Left ventricle myocardium superior (tissue), 1 donor: ENCODE measurements at regions not wholly inside any gene's neighbourhood (a gene's known extent, or its start where the extent isn't known, plus 50 kb on each side); places are given as distances from the start of the nearest gene placed in this dataset.

Experiments used
- ATAC-seq: fragments of 200-7000 bp; cut with Tn5 transposase; one replicate; pipeline ENCODE4 v1.9.1; 2020; ENCODE audit warnings: mild to moderate bottlenecking, moderate library complexity
- DNase-seq: peaks from one replicate; pipeline ENCODE4 v3.0.0-alpha.2; 2020
- intact Hi-C: fragments of 100-400 bp; cut with micrococcal nuclease; formaldehyde crosslinking; loops from one replicate; pipeline ENCODE4 v1.11.0; 2022
- donor health status: DM: no; HTN: yes; CAD: no; lungs with severe emphysema.

DNA sequence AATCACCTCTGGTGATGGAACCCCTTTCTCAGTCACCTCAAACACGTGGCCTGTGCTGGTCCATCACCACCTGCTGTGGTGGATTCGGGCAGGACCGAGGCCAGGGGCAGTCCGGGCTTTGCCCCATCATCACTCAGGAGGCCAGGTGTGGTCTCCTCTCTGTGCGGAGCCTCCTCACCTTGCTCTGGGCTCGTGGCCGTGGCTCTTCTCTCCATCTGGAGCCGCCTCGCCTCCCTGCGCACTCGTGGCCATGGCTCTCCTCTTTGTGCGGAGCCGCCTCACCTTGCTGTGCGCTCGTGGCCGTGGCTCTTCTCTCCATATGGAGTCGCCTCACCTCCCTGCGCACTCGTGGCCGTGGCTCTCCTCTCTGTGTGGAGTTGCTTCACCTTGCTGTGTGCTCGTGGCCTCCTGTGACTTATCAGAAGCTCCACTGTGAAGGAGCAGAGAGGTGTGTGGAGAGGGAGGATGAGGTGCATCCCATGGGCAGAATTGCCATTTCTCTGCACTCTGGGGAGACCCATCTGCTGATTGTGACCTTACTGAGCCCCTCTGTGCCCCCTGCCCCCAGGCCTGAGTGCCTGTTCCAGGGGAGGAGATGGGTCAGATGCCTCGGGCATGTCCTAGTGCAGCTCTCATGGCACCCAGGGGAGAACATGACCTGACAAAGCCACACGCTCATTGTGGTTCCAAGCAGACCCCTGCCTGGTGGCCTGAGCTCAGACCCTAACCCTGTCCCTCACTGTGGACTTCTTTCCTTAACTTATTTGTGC is 276.6 kb upstream of the IRX2 start:
- no peak for ATAC-seq
- DNase-seq = no peak
- intact Hi-C loops = no loop called here

DNA sequence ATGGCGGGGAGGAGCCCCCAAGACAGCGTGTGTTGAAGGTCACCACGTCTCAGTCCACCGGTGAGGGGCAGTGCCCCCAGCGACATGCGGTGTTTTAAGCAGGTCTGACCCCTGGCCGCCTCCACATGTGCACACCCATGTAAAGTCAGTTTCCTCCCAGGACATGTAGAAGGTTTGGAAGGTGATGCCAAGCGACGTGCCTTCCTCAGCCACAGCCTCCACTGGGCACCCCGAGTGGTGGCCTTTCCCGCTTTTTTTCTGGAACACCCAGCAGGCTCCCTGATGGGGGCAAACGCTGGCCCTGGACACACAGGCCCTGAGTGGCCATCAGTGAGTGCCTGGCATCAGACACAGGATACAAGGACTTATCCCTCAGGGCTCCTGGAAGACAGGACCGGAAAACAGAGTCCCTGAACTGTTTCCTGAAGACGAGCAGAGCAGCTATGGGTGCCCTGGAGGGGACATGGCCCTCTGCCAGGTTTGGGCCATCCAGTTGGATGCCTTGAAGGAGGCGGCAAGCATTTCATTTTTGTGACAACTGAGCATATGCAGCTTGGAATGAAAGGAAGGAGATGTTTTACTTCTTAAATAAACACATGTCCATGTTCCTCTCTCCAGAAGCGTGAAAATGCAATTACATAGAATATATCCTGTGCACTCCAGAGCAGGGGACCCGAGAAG is 275.8 kb upstream of the IRX2 start:
- DNase-seq (no peak), ATAC-seq (no peak)
- intact Hi-C loops = no loop called here

DNA sequence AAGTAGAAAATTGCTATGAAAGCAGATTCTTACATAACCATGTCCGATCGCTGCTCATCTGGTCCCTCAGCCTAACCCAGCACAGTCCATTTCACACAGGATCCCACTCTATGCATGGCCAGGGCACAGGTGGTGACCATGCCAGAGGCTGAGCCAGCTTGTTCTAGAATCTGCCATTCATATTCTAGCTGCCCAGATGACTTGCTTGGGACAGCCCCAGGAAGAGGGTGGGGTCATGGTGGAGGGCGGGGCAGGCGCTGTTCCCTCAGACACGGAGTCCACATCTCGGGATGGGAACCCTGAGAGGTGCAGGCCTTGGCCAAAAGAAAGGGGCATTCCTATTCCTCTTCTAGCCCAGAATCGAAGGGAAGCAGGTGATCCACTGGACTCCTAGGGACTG is 275.2 kb upstream of the IRX2 start:
- no peak for DNase-seq
- intact Hi-C loops = no loop called here
- ATAC-seq = no peak

DNA sequence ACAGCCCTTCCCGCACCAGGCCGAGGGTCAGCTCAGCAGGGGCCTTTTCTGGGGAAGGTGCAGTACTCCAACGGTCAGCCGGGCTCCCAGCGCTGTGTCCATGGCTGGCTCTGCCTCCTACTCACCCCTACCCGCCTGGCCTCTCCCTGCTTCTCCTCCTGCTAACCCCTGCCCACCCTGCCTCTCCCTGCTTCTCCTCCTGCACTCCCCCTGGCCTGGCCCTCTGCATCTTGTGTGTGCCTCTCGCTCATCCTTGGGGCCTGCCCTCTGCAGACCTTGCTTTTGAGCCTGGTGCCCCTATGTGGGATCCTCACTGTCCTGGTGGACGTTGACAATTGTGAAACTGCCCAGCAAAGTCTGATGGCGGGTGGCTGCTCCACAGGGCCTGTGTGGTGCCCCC is 274.6 kb upstream of the IRX2 start:
- no peak for ATAC-seq
- no peak for DNase-seq
- intact Hi-C loops = no loop called here

DNA sequence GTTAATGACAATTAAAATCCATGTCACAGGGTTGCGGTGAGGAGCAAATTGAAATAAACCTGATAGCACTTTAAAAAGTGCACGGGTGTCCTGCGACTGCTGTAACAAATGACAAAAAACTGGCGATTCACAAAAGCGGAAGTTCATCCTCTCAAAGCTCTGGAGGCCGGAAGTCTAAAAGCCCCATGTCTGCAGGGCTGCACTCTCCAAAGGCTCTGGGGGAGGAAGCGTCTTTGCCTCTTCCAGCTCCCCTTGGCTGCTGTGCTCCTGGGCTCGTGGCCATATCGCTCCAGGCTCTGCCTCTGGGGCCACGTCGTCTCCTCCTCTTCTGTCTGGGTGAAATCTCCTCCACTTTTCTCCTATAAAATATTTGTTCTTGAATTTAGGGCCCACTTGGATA is 273.9 kb upstream of the IRX2 start:
- intact Hi-C loops = no loop called here
- ATAC-seq (no peak), DNase-seq (no peak)

DNA sequence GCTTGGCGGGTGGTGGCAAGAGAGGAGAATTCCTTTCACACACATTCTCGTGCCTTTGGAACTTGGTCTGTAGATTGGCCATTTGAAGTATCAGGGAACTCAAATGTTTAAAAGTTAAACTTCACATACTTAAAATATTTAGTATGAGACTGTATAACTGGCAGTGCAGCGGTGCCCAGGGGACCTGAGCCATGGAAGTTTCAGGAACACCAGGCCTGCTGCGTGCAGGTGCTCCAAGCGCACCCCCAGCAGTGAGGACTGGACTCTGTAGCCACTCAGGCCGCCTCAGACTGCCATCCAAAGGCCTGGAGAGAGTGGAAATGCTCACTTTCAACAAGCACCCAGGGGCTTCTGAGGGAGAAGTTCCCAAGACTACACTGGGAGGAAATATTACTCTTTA is 273.5 kb upstream of the IRX2 start:
- no peak for ATAC-seq
- no peak for DNase-seq
- intact Hi-C loops = no loop called here

DNA sequence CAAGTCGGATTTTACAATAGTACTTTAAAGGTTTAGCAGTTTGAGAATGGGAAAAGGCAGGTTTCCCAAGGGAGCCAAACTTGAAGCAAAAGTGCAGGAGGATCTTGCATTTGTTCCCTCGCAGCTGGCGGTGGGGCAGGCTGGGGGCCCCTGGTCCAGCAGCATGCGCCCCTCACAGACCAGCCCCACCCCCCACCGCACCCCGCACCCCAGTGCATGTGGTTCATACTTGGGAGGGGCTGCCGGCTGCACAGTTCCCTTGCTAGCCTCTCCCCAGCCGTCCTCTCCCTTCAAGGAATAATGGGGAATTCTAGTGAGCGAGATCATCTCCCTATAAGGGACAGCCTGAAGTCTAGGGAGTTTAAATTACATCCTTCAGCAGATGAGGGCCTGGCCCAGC is 273.1 kb upstream of the IRX2 start:
- ATAC-seq (no peak), DNase-seq (no peak)
- intact Hi-C loops = no loop called here

DNA sequence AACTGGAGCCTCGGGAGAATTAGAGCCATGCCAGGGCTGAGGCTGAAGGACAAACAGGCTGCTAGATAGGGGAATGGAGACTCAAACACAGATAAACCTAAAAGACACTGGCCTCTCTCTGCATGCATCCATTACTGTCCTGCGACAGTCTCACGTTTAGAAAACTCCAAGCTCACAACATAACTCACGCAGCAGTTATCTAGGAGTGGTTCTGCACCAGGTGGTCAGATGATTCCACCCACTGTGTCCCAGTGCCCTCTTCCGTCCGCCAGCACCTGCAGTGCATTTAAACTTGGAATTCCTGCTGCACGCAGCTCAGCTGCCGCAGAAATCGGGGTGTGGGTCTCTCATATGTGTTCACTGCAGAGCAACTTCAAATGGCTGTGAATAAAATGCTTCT is 272.6 kb upstream of the IRX2 start:
- intact Hi-C loops = no loop called here
- ATAC-seq = no peak
- DNase-seq = no peak

DNA sequence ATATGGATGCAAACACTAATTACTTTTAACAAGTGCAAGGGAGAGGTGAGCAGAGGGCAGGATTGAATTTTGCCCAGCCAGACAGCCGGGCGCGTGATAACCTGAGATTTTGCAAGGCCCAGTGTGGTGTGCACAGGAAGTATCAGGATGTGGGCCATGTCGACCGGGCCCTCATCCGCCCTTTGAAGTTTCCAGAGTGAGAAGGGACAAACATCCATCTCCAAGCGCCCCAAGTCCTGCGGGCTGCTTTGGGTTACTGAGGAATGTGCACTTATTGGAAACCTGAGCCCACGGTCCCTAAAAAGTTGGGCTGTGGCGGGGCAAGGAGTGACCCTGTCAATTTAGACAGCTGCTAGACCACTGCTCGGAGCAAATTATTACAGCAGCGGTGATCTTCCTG is 272.2 kb upstream of the IRX2 start:
- intact Hi-C loops = no loop called here
- DNase-seq = no peak
- no peak for ATAC-seq

DNA sequence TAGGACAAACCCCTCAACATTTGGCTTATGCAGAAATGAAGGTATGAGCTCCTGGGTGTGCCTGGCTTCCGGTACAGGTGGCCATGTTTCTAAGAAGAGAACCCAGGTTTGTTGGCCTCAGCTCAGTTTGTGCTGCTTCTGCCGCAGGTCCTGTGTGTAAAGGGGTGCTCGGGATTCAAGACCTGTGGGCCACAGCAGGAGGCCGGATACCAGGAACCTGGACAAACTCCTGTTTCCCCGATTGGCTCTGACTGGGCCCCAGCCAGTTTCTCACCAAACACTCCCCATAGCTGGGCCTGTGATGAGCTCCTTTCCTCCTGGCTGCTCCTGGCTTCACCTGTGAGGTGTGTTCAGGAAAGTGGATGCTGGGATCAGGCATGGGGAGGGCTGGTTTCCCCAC is 271.2 kb upstream of the IRX2 start:
- no peak for ATAC-seq
- DNase-seq = no peak
- intact Hi-C loops = no loop called here

DNA sequence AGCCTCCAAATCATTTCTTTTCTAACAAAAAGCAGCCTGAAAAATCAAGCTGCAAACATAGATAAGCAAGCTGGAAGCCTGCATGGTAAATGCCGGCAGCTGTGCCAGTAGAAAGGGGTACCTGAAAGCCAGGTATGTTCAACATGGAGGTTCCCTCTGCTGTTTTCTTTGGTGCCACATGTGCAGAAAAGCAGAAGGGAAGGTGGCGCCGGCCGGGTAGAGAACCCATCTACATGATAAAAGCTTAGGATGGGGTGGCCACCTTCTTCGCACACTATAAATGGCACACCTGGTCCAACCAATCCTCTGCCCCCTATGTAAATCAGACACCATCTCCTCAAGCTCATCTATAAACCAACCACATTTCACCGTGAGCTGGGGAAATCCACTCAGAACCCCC is 268.9 kb upstream of the IRX2 start:
- intact Hi-C loops = no loop called here
- DNase-seq (no peak), ATAC-seq (no peak)

DNA sequence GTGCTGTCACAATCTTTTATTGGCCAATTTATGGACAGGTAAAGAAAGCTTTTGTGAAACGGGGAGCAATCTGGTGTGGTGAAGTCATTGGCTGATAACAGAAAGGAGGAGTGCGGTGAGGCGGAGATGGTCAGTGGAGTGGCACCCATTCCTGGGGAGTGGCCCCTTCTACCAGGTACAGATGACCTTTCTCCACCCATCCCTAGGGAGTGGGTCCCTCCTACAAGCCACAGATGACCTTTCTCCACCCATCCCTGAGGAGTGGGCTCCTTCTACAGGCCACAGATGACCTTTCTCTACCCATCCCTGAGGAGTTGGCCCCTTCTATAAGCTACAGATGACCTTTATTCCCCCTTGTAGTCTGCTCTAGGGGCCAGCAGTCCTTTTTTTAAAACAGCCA is 267.6 kb upstream of the IRX2 start:
- ATAC-seq = no peak
- intact Hi-C loops = no loop called here

DNA sequence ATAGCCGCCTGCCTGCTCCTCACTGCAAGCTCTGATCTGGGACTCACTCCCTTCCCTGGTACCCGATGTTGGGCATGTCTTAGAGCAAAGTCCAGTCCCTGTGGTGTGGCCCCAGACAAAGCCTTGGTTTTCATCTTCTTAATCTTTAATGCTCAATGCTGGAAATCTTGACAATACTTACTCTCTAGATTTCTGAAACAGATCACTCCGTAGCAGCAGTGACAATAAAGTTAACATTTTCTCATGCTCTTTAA is 260.2 kb upstream of the IRX2 start:
- intact Hi-C loops = no loop called here
- no peak for DNase-seq

More for the DNA sequence above, 267.6 kb upstream of the IRX2 start:
- no peak for DNase-seq

DNA sequence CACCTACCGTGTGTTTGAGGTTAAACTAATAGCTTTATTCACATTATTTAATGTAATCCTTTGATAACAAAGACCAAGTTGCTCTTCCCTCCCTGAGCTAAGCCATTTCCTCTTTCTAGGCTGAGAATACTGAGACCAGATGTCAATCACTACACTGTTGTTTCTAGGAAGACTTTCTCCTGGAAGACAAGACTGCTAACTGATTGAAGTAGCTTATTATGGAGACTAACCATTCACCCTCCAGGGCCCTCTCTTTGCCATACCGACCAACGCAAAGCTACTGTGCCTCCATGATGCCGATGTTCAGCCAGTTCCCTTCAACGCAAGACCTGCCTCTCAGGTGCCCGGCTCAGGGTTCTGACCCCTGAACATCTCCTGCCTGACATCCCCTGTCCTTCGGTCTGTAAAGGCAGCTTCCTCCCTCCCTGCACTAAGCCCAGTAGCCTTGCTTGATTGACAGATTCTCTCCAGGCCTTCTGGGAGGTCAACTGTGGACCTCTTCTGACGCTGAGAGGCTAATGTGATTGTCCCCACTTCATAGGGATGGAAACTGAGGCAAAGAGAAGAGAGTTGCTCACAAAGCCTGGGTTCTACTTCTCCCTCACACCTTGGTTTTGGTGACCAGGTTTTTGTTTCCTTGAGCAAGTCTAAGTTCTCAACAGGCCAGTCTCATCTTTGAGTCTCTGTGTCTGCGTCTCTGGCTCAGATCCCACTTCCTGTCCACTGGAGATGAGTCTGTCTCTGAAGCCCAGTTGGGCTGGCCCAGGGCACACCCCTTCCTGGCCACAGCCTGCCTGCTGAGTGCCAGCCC is 259.7 kb upstream of the IRX2 start:
- no peak for ATAC-seq
- intact Hi-C loops = no loop called here
- no peak for DNase-seq

More for the DNA sequence above, 260.2 kb upstream of the IRX2 start:
- no peak for ATAC-seq

DNA sequence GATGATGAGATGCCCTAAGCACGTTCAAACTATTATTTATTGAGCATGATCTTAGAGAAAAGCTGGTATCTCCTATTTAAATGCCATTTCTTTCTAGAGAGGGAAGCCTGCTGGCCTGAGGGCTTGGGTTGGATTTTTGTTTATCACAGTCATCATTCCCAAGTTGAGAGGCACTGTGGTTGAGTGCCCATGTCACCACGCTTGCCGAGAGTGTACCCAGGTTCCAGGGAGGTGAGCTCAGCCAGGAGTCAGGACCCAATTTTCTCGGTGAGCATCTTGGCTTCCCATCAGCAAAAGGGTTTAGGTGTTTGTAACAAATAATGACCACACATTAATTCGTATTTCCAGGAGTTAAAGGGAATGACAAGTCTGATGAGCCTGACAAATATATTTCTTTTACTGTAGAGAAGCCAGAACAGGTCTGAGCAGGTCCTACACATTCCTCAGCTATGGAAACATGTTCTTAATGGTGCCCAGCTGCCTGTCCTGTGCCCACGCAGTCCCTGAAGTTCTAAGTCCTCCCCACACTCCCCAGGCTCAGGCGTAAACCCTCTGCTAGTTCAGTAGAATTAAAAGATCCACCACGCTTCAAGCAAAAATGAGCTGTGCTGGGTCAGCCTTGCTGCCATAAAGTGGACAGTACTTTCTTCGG is 258.9 kb upstream of the IRX2 start:
- intact Hi-C loops = no loop called here
- ATAC-seq = no peak

DNA sequence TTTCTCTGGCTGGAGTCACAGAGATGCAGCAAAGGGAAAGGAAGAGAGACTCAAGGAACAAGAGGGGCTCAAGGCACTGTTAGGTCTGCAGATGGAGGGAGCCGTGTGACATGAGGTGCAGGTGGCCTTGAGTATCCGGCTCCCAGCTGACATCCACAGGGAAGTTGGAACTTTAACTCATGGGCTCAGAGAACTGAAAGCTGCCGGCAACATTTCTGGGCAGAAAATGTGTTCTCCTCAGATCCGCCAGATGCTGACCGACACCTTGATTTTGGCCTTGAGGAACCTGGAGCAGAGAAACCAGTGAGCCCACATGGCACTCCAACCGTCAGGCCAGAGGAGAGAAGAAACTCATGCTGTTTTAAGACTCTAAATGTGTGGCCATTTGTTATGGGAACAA is 258.1 kb upstream of the IRX2 start:
- DNase-seq (no peak), ATAC-seq (no peak)
- intact Hi-C loops = no loop called here

More for the DNA sequence above, 258.9 kb upstream of the IRX2 start:
- no peak for DNase-seq

DNA sequence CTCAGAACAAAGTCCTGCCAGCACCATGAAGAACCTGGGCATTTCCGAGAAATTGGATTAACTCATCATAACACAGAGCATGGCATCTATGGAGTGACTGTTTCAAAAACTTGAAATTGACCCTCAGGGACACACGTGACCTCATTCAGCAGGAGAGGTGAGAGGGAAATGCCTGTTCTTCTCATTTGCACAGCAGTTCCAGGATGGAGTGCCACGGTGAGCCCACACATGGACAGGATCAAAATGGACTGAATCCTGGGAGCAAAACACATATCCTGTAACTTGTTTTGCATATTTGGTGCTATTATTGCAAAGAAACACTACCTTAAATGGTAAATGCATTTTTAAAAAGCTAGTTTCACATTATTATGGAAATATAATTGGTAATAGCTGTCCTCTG is 256.1 kb upstream of the IRX2 start:
- intact Hi-C loops = no loop called here

DNA sequence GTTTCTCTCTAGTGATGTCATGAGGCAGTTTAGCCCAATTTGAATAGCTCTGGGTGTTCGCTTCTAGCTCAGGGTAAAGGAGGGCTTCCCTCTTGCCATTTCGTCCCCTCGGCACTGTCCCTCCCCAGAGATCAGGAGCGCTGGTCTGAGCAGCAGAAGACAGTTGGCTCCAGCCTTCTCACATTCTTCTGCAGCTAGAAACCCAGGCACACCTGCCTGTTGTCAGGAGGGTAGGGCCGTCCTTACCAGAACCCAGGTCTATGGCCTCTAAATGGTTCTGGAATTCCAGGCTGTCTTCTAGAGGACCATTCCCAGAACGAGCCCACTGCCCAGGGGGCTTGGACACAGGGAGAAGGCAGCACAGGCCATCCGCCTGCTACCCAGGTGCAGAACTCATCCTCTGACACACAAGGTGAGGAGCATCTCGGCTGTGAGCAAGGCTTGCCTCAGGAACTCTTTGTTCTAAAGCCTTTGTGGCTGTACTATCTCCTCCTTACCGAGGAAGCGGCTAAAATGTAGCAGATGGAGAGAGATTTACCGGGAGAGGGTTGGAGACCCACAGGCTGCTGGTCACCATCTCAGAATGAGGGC is 255.6 kb upstream of the IRX2 start:
- no peak for DNase-seq
- intact Hi-C loops = no loop called here
- ATAC-seq = no peak

More for the DNA sequence above, 256.1 kb upstream of the IRX2 start:
- ATAC-seq (no peak), DNase-seq (no peak)

DNA sequence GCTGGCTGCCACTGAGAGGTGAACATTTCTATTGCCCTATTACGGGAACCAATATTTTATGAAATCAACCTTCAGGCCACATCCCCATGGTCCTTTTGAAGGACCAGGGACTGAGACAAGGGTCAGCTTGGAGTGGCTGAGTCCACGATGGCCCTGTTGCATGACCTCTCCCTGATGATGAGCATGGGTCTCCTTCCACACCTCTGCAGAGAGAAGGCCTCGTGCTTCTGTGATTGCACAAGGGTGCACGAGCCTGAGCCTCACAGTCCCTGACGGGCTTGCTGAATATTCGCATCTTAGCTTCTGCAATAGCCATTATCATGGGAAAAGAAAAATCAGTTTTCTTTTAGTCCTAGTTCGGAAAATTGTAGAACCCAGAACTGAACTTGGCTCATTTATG is 255.0 kb upstream of the IRX2 start:
- intact Hi-C loops = no loop called here
- ATAC-seq (no peak), DNase-seq (no peak)
